ENCODE measurements at regions not wholly inside any gene's neighbourhood (a gene's known extent, or its start where the extent isn't known, plus 50 kb on each side); places are given as distances from the start of the nearest gene placed in this dataset.

DNA sequence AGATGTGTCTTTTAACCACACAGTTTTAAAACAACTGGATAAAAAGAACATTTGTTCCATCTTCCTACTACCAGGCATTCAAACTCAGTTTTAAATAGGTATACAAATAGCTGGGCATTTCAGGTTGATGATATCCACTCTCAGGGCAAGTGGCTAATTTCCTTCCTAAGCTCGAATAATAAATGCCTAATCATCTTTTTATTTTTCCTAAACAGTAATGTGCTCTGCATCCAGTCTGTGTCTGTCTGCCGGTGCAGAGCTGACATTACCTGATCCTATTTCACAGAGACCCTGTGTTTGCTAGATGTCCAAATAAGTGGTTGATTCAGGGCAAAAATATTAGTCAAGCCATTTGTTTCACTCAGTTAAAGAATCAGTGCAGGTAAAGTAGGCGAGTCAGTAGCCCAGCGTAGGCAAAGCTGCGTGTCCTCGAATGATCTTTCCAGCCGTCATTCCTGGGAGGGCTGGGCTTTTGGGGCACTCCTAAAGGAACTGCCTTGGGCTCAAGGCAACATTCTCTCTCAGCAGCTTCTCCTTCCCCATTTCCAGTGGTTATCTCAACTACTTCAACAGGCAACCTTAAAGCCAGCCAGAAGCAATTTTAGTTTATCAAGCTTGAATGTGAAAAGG is 74.2 kb upstream of the BMP2 start:
- Histone ChIP-seq H3K79me2 (ENCODE audit: insufficient read depth, low read length) (no peaks in the 10 kb centered on the region), H3K4me3 (ENCODE audit: low read depth in 1 of 2, low read length in 2 of 2) (no peak overlapping the region), H3K9ac (ENCODE audit: low read depth, low read length) (no peak overlapping the region), H3K27ac (ENCODE audit: low read length) (no peak overlapping the region), H2AFZ (ENCODE audit: low read depth, low read length) (no peak overlapping the region), H3K4me1 (ENCODE audit: insufficient read depth, low read length) (no peaks in the 10 kb centered on the region), H3K36me3 (ENCODE audit: insufficient read depth, low read length) (no peaks in the 10 kb centered on the region), H4K20me1 (ENCODE audit: insufficient read depth, low read length) (no peaks in the 10 kb centered on the region), H3K27me3 (ENCODE audit: insufficient read depth, low read length, poor library complexity) (no peaks in the 10 kb centered on the region), H3K9me3 (ENCODE audit: insufficient read depth, low read length, severe bottlenecking) (no peaks in the 10 kb centered on the region), H3K4me2 (ENCODE audit: insufficient read depth, low read length) (no peak overlapping the region)
- DNase-seq (no peak), ATAC-seq (ENCODE audit: insufficient read depth, low read depth) (no peak)
- no peak for TF ChIP-seq EZH2 (IDR thresholded peaks at IDR 0.05; ENCODE audit: borderline replicate concordance, low read depth, low read length, severe bottlenecking)
- TF ChIP-seq, protein P1, sequence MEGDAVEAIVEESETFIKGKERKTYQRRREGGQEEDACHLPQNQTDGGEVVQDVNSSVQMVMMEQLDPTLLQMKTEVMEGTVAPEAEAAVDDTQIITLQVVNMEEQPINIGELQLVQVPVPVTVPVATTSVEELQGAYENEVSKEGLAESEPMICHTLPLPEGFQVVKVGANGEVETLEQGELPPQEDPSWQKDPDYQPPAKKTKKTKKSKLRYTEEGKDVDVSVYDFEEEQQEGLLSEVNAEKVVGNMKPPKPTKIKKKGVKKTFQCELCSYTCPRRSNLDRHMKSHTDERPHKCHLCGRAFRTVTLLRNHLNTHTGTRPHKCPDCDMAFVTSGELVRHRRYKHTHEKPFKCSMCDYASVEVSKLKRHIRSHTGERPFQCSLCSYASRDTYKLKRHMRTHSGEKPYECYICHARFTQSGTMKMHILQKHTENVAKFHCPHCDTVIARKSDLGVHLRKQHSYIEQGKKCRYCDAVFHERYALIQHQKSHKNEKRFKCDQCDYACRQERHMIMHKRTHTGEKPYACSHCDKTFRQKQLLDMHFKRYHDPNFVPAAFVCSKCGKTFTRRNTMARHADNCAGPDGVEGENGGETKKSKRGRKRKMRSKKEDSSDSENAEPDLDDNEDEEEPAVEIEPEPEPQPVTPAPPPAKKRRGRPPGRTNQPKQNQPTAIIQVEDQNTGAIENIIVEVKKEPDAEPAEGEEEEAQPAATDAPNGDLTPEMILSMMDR (IDR thresholded peaks at IDR 0.05; ENCODE audit: borderline replicate concordance, extremely low read depth, low read length, poor library complexity, severe bottlenecking) = no peak

DNA sequence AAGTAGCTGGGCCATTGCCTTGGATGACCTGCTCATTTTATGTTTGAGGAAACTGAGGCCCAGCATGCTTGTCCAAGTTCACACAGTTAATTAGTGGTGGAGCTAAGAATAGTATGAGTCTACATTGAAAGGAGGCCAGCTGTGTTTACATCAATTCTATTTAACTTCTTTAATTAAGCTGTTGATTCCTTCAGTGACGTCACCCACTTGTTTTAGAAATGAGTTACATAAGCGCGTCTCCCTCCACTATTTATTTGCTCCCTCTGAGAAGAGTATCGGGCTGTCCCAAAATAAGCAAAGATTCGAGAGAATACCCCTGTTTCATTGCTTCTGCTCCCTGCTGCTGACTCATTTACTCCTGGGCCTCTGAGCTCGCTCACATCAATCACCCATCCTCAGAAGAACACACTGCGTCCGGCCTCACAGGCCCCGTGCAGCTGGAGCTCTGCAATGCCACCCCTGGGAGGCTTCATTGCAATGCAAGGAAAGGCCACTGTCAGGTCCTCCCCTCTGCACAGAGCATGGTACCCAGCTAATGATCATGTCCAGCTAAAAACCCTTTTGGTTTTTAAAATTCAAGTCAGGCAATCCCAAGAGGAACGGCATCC is 74.8 kb upstream of the BMP2 start:
- DNase-seq (no peak), ATAC-seq (ENCODE audit: insufficient read depth, low read depth) (no peak)
- no peak overlapping the region for H3K4me2 ChIP-seq (ENCODE audit: insufficient read depth, low read length)

GRCh38 chr20:6691516-6691915 is 76.0 kb upstream of the BMP2 start:
- no peak overlapping the region for H2AFZ ChIP-seq (ENCODE audit: low read depth, low read length)
- no peak for ATAC-seq (ENCODE audit: insufficient read depth, low read depth)

More for the DNA sequence above, 74.8 kb upstream of the BMP2 start:
- Histone ChIP-seq H3K27ac (ENCODE audit: low read length) (no peak overlapping the region), H3K4me1 (ENCODE audit: insufficient read depth, low read length) (no peaks in the 10 kb centered on the region), H3K27me3 (ENCODE audit: insufficient read depth, low read length, poor library complexity) (no peaks in the 10 kb centered on the region), H3K36me3 (ENCODE audit: insufficient read depth, low read length) (no peaks in the 10 kb centered on the region), H3K9ac (ENCODE audit: low read depth, low read length) (no peak overlapping the region), H3K79me2 (ENCODE audit: insufficient read depth, low read length) (no peaks in the 10 kb centered on the region), H3K4me3 (ENCODE audit: low read depth in 1 of 2, low read length in 2 of 2) (no peak overlapping the region), H2AFZ (ENCODE audit: low read depth, low read length) (no peak overlapping the region), H3K9me3 (ENCODE audit: insufficient read depth, low read length, severe bottlenecking) (no peaks in the 10 kb centered on the region), H4K20me1 (ENCODE audit: insufficient read depth, low read length) (no peaks in the 10 kb centered on the region)
- TF ChIP-seq EZH2 (IDR thresholded peaks at IDR 0.05; ENCODE audit: borderline replicate concordance, low read depth, low read length, severe bottlenecking) = no peak
- TF ChIP-seq, protein P1 (IDR thresholded peaks at IDR 0.05; ENCODE audit: borderline replicate concordance, extremely low read depth, low read length, poor library complexity, severe bottlenecking) = no peak

More at GRCh38 chr20:6691516-6691915, 76.0 kb upstream of the BMP2 start:
- Histone ChIP-seq H3K36me3 (ENCODE audit: insufficient read depth, low read length) (no peaks in the 10 kb centered on the region), H3K9ac (ENCODE audit: low read depth, low read length) (no peak overlapping the region), H4K20me1 (ENCODE audit: insufficient read depth, low read length) (no peaks in the 10 kb centered on the region), H3K4me3 (ENCODE audit: low read depth in 1 of 2, low read length in 2 of 2) (no peak overlapping the region), H3K9me3 (ENCODE audit: insufficient read depth, low read length, severe bottlenecking) (no peaks in the 10 kb centered on the region), H3K27me3 (ENCODE audit: insufficient read depth, low read length, poor library complexity) (no peaks in the 10 kb centered on the region), H3K4me1 (ENCODE audit: insufficient read depth, low read length) (no peaks in the 10 kb centered on the region), H3K27ac (ENCODE audit: low read length) (no peak overlapping the region), H3K79me2 (ENCODE audit: insufficient read depth, low read length) (no peaks in the 10 kb centered on the region), H3K4me2 (ENCODE audit: insufficient read depth, low read length) (no peak overlapping the region)
- no peak for DNase-seq
- no peak for TF ChIP-seq EZH2 (IDR thresholded peaks at IDR 0.05; ENCODE audit: borderline replicate concordance, low read depth, low read length, severe bottlenecking)
- TF ChIP-seq, protein P1 (IDR thresholded peaks at IDR 0.05; ENCODE audit: borderline replicate concordance, extremely low read depth, low read length, poor library complexity, severe bottlenecking) = no peak

All from DND-41 (cell line).